ENCODE measurements at regions not wholly inside any gene's neighbourhood (a gene's known extent, or its start where the extent isn't known, plus 50 kb on each side); places are given as distances from the start of the nearest gene placed in this dataset.

GRCh38 chr10:78196396-78196795 lies 162.7 kb downstream of the RPS24 start:
- ATAC-seq (replicated peaks; ENCODE audit: extremely low read depth, poor library complexity, severe bottlenecking): no peak
- no peak overlapping the region for H3K4me3 Mint-ChIP-seq

GRCh38 chr10:78196964-78197363 lies 163.3 kb downstream of the RPS24 start:
- H3K4me3 Mint-ChIP-seq: no peak overlapping the region
- ATAC-seq (replicated peaks; ENCODE audit: extremely low read depth, poor library complexity, severe bottlenecking) (no peak), DNase-seq (ENCODE audit: low spot score in 2 of 2) (no peak)
- peaks cover 2% of the 10 kb centered on the region for H3K27me3 Mint-ChIP-seq
- no peaks in the 10 kb centered on the region for H3K4me1 Mint-ChIP-seq
- H3K9me3 Mint-ChIP-seq: peaks cover 5% of the 10 kb centered on the region
- no peaks in the 10 kb centered on the region for H3K36me3 Mint-ChIP-seq (ENCODE audit: insufficient read depth)
- H3K27ac Mint-ChIP-seq (ENCODE audit: low read depth): no peak overlapping the region

More at GRCh38 chr10:78196396-78196795, 162.7 kb downstream of the RPS24 start:
- no peak for DNase-seq (ENCODE audit: low spot score in 2 of 2)
- Mint-ChIP-seq H3K9me3 (peaks cover 5% of the 10 kb centered on the region), H3K27me3 (peaks cover 8% of the 10 kb centered on the region), H3K36me3 (ENCODE audit: insufficient read depth) (no peaks in the 10 kb centered on the region), H3K4me1 (no peaks in the 10 kb centered on the region), H3K27ac (ENCODE audit: low read depth) (no peak overlapping the region)

GRCh38 chr10:78197628-78198272 lies 164.1 kb downstream of the RPS24 start:
- H3K36me3 Mint-ChIP-seq (ENCODE audit: insufficient read depth): no peaks in the 10 kb centered on the region
- no peaks in the 10 kb centered on the region for H3K4me1 Mint-ChIP-seq
- DNase-seq (ENCODE audit: low spot score in 2 of 2) (no peak), ATAC-seq (replicated peaks; ENCODE audit: extremely low read depth, poor library complexity, severe bottlenecking) (no peak)
- H3K27ac Mint-ChIP-seq (ENCODE audit: low read depth): no peak overlapping the region
- no peaks in the 10 kb centered on the region for H3K27me3 Mint-ChIP-seq
- H3K9me3 Mint-ChIP-seq: peaks cover 5% of the 10 kb centered on the region
- no peak overlapping the region for H3K4me3 Mint-ChIP-seq

GRCh38 chr10:78199005-78199725 lies 165.5 kb downstream of the RPS24 start:
- no peaks in the 10 kb centered on the region for H3K4me1 Mint-ChIP-seq
- no peaks in the 10 kb centered on the region for H3K27me3 Mint-ChIP-seq
- no peak overlapping the region for H3K27ac Mint-ChIP-seq (ENCODE audit: low read depth)

GRCh38 chr10:78199759-78200158 lies 166.1 kb downstream of the RPS24 start:
- ATAC-seq (replicated peaks; ENCODE audit: extremely low read depth, poor library complexity, severe bottlenecking): no peak
- Mint-ChIP-seq H3K27ac (ENCODE audit: low read depth) (no peak overlapping the region), H3K4me1 (no peaks in the 10 kb centered on the region), H3K36me3 (ENCODE audit: insufficient read depth) (no peaks in the 10 kb centered on the region), H3K4me3 (no peak overlapping the region), H3K9me3 (no peaks in the 10 kb centered on the region), H3K27me3 (no peaks in the 10 kb centered on the region)
- no peak for DNase-seq (ENCODE audit: low spot score in 2 of 2)

More at GRCh38 chr10:78199005-78199725, 165.5 kb downstream of the RPS24 start:
- DNase-seq (ENCODE audit: low spot score in 2 of 2): no peak
- H3K4me3 Mint-ChIP-seq: no peak overlapping the region
- ATAC-seq (replicated peaks; ENCODE audit: extremely low read depth, poor library complexity, severe bottlenecking): no peak
- H3K9me3 Mint-ChIP-seq: no peaks in the 10 kb centered on the region
- H3K36me3 Mint-ChIP-seq (ENCODE audit: insufficient read depth): no peaks in the 10 kb centered on the region

GRCh38 chr10:78200686-78201085 lies 167.0 kb downstream of the RPS24 start:
- H3K27ac Mint-ChIP-seq (ENCODE audit: low read depth): no peak overlapping the region
- H3K9me3 Mint-ChIP-seq: no peaks in the 10 kb centered on the region
- DNase-seq (ENCODE audit: low spot score in 2 of 2) (no peak), ATAC-seq (replicated peaks; ENCODE audit: extremely low read depth, poor library complexity, severe bottlenecking) (no peak)
- no peak overlapping the region for H3K4me3 Mint-ChIP-seq
- no peaks in the 10 kb centered on the region for H3K4me1 Mint-ChIP-seq
- no peaks in the 10 kb centered on the region for H3K36me3 Mint-ChIP-seq (ENCODE audit: insufficient read depth)
- H3K27me3 Mint-ChIP-seq: no peaks in the 10 kb centered on the region

- H3K4me3 Mint-ChIP-seq: no peak overlapping the region
- no peaks in the 10 kb centered on the region for H3K27me3 Mint-ChIP-seq
- no peak overlapping the region for H3K27ac Mint-ChIP-seq (ENCODE audit: low read depth)
- no peaks in the 10 kb centered on the region for H3K9me3 Mint-ChIP-seq
- H3K36me3 Mint-ChIP-seq (ENCODE audit: insufficient read depth): no peaks in the 10 kb centered on the region
- no peaks in the 10 kb centered on the region for H3K4me1 Mint-ChIP-seq
- ATAC-seq (replicated peaks; ENCODE audit: extremely low read depth, poor library complexity, severe bottlenecking) (no peak), DNase-seq (ENCODE audit: low spot score in 2 of 2) (no peak)
These were observed 168.7 kb downstream of the RPS24 start for GRCh38 chr10:78202386-78202785.

- DNase-seq (ENCODE audit: low spot score in 2 of 2) (no peak), ATAC-seq (replicated peaks; ENCODE audit: extremely low read depth, poor library complexity, severe bottlenecking) (no peak)
- Mint-ChIP-seq H3K27me3 (no peaks in the 10 kb centered on the region), H3K4me3 (no peak overlapping the region), H3K9me3 (no peaks in the 10 kb centered on the region), H3K36me3 (ENCODE audit: insufficient read depth) (no peaks in the 10 kb centered on the region), H3K27ac (ENCODE audit: low read depth) (no peak overlapping the region), H3K4me1 (no peaks in the 10 kb centered on the region)
These were observed 170.5 kb downstream of the RPS24 start for GRCh38 chr10:78203915-78204818.

GRCh38 chr10:78205457-78206016 lies 171.9 kb downstream of the RPS24 start:
- H3K27ac Mint-ChIP-seq (ENCODE audit: low read depth): peak overlapping the region; percentile 2
- H3K27me3 Mint-ChIP-seq: no peaks in the 10 kb centered on the region
- H3K36me3 Mint-ChIP-seq (ENCODE audit: insufficient read depth): no peaks in the 10 kb centered on the region
- DNase-seq (ENCODE audit: low spot score in 2 of 2): no peak
- ATAC-seq (replicated peaks; ENCODE audit: extremely low read depth, poor library complexity, severe bottlenecking): no peak
- no peaks in the 10 kb centered on the region for H3K4me1 Mint-ChIP-seq
- H3K4me3 Mint-ChIP-seq: no peak overlapping the region
- H3K9me3 Mint-ChIP-seq: no peaks in the 10 kb centered on the region

GRCh38 chr10:78207216-78207615 lies 173.6 kb downstream of the RPS24 start:
- H3K27ac Mint-ChIP-seq (ENCODE audit: low read depth): no peak overlapping the region
- no peaks in the 10 kb centered on the region for H3K36me3 Mint-ChIP-seq (ENCODE audit: insufficient read depth)
- no peak overlapping the region for H3K4me3 Mint-ChIP-seq
- H3K27me3 Mint-ChIP-seq: no peaks in the 10 kb centered on the region
- no peaks in the 10 kb centered on the region for H3K9me3 Mint-ChIP-seq
- DNase-seq (ENCODE audit: low spot score in 2 of 2): no peak
- H3K4me1 Mint-ChIP-seq: no peaks in the 10 kb centered on the region
- ATAC-seq (replicated peaks; ENCODE audit: extremely low read depth, poor library complexity, severe bottlenecking): no peak

- Mint-ChIP-seq H3K9me3 (no peaks in the 10 kb centered on the region), H3K27me3 (no peaks in the 10 kb centered on the region), H3K4me3 (no peak overlapping the region), H3K27ac (ENCODE audit: low read depth) (no peak overlapping the region), H3K36me3 (ENCODE audit: insufficient read depth) (no peaks in the 10 kb centered on the region), H3K4me1 (no peaks in the 10 kb centered on the region)
- DNase-seq (ENCODE audit: low spot score in 2 of 2) (no peak), ATAC-seq (replicated peaks; ENCODE audit: extremely low read depth, poor library complexity, severe bottlenecking) (no peak)
These were observed 174.1 kb downstream of the RPS24 start for GRCh38 chr10:78207776-78208175.

GRCh38 chr10:78209970-78210369 lies 176.3 kb downstream of the RPS24 start:
- H3K27me3 Mint-ChIP-seq: peaks cover 14% of the 10 kb centered on the region
- DNase-seq (ENCODE audit: low spot score in 2 of 2): no peak
- no peak for ATAC-seq (replicated peaks; ENCODE audit: extremely low read depth, poor library complexity, severe bottlenecking)
- H3K4me3 Mint-ChIP-seq: no peak overlapping the region
- H3K27ac Mint-ChIP-seq (ENCODE audit: low read depth): no peak overlapping the region
- H3K36me3 Mint-ChIP-seq (ENCODE audit: insufficient read depth): no peaks in the 10 kb centered on the region
- H3K4me1 Mint-ChIP-seq: no peaks in the 10 kb centered on the region
- no peaks in the 10 kb centered on the region for H3K9me3 Mint-ChIP-seq

Data from central memory CD8-positive, alpha-beta T cell (primary cell).